ENCODE measurements at regions not wholly inside any gene's neighbourhood (a gene's known extent, or its start where the extent isn't known, plus 50 kb on each side); places are given as distances from the start of the nearest gene placed in this dataset.
"Not testable (repeated sequence)": the region's sequence is repeated elsewhere in the genome, so short reads cannot be mapped to it uniquely, and the experiment has no call there.

- Histone ChIP-seq H3K79me2 (ENCODE audit: insufficient read depth, low read length) (no peaks in the 10 kb centered on the region), H3K9me3 (ENCODE audit: insufficient read depth, low read length) (no peaks in the 10 kb centered on the region), H3K36me3 (ENCODE audit: low read length) (no peaks in the 10 kb centered on the region), H3K9me2 (replicated peaks; ENCODE audit: insufficient read depth, low read length) (no peaks in the 10 kb centered on the region), H3K4me3 (ENCODE audit: insufficient read depth, low read length, poor library complexity, severe bottlenecking) (no peak overlapping the region), H3K27ac (ENCODE audit: low read depth, low read length) (no peak overlapping the region), H4K20me1 (ENCODE audit: low read depth, low read length) (no peaks in the 10 kb centered on the region), H3K4me2 (ENCODE audit: low read depth, low read length, poor library complexity, severe bottlenecking) (no peak overlapping the region), H3K27me3 (ENCODE audit: low read length) (no peaks in the 10 kb centered on the region), H3F3A (ENCODE audit: insufficient read depth) (no peaks in the 10 kb centered on the region), H2AFZ (ENCODE audit: low read depth, low read length, severe bottlenecking) (no peak overlapping the region), H3K9ac (ENCODE audit: low read length) (no peak overlapping the region)
- TF ChIP-seq EZH2phosphoT487 (conservative IDR thresholded peaks at IDR 0.05; ENCODE audit: low read length), result no peak
- TF ChIP-seq CTCF (IDR thresholded peaks at IDR 0.05; ENCODE audit: insufficient read depth, low read length, poor library complexity, severe bottlenecking), result no peak
Observed at GRCh38 chr20:40274912-40275533, 414.0 kb downstream of the MAFB start.

GRCh38 chr20:40269274-40269673 is 419.8 kb downstream of the MAFB start:
- H3K4me3 ChIP-seq (ENCODE audit: insufficient read depth, low read length, poor library complexity, severe bottlenecking); H3K27me3 ChIP-seq (ENCODE audit: low read length); H3K79me2 ChIP-seq (ENCODE audit: insufficient read depth, low read length); H3K27ac ChIP-seq (ENCODE audit: low read depth, low read length); H4K20me1 ChIP-seq (ENCODE audit: low read depth, low read length); H2AFZ ChIP-seq (ENCODE audit: low read depth, low read length, severe bottlenecking); H3K9me2 ChIP-seq (replicated peaks; ENCODE audit: insufficient read depth, low read length); H3K36me3 ChIP-seq (ENCODE audit: low read length); H3K9ac ChIP-seq (ENCODE audit: low read length); H3K4me2 ChIP-seq (ENCODE audit: low read depth, low read length, poor library complexity, severe bottlenecking); H3F3A ChIP-seq (ENCODE audit: insufficient read depth); H3K9me3 ChIP-seq (ENCODE audit: insufficient read depth, low read length): not testable (repeated sequence)

- H3K36me3 ChIP-seq (ENCODE audit: low read length), result no peaks in the 10 kb centered on the region
- H3K9me3 ChIP-seq (ENCODE audit: insufficient read depth, low read length), result no peaks in the 10 kb centered on the region
- no peaks in the 10 kb centered on the region for H4K20me1 ChIP-seq (ENCODE audit: low read depth, low read length)
- H3K9ac ChIP-seq (ENCODE audit: low read length), result no peak overlapping the region
- H3K27me3 ChIP-seq (ENCODE audit: low read length), result no peaks in the 10 kb centered on the region
- no peaks in the 10 kb centered on the region for H3K9me2 ChIP-seq (replicated peaks; ENCODE audit: insufficient read depth, low read length)
- H3F3A ChIP-seq (ENCODE audit: insufficient read depth), result no peaks in the 10 kb centered on the region
- H3K27ac ChIP-seq (ENCODE audit: low read depth, low read length), result no peak overlapping the region
- H3K4me3 ChIP-seq (ENCODE audit: insufficient read depth, low read length, poor library complexity, severe bottlenecking), result no peak overlapping the region
- no peaks in the 10 kb centered on the region for H3K79me2 ChIP-seq (ENCODE audit: insufficient read depth, low read length)
- H2AFZ ChIP-seq (ENCODE audit: low read depth, low read length, severe bottlenecking), result no peak overlapping the region
- TF ChIP-seq CTCF (IDR thresholded peaks at IDR 0.05; ENCODE audit: insufficient read depth, low read length, poor library complexity, severe bottlenecking), result no peak
- no peak for TF ChIP-seq EZH2phosphoT487 (conservative IDR thresholded peaks at IDR 0.05; ENCODE audit: low read length)
- no peak overlapping the region for H3K4me2 ChIP-seq (ENCODE audit: low read depth, low read length, poor library complexity, severe bottlenecking)
Observed at GRCh38 chr20:40268321-40269075, 420.5 kb downstream of the MAFB start.

- TF ChIP-seq EZH2phosphoT487 (conservative IDR thresholded peaks at IDR 0.05; ENCODE audit: low read length), result no peak
- TF ChIP-seq CTCF (IDR thresholded peaks at IDR 0.05; ENCODE audit: insufficient read depth, low read length, poor library complexity, severe bottlenecking), result peak; percentile 18
- Histone ChIP-seq H3K9me3 (ENCODE audit: insufficient read depth, low read length) (no peaks in the 10 kb centered on the region), H3K27ac (ENCODE audit: low read depth, low read length) (no peak overlapping the region), H3K9ac (ENCODE audit: low read length) (no peak overlapping the region), H3K4me3 (ENCODE audit: insufficient read depth, low read length, poor library complexity, severe bottlenecking) (no peak overlapping the region), H3K79me2 (ENCODE audit: insufficient read depth, low read length) (no peaks in the 10 kb centered on the region), H3K9me2 (replicated peaks; ENCODE audit: insufficient read depth, low read length) (no peaks in the 10 kb centered on the region), H2AFZ (ENCODE audit: low read depth, low read length, severe bottlenecking) (no peak overlapping the region), H3F3A (ENCODE audit: insufficient read depth) (no peaks in the 10 kb centered on the region), H4K20me1 (ENCODE audit: low read depth, low read length) (no peaks in the 10 kb centered on the region), H3K4me2 (ENCODE audit: low read depth, low read length, poor library complexity, severe bottlenecking) (no peak overlapping the region), H3K36me3 (ENCODE audit: low read length) (no peaks in the 10 kb centered on the region), H3K27me3 (ENCODE audit: low read length) (no peaks in the 10 kb centered on the region)
Observed at GRCh38 chr20:40265825-40266533, 423.1 kb downstream of the MAFB start.

All from SU-DHL-6 (cell line).